T-helper 2 cell treated with Interferon-gamma antibody and Interleukin-4, amounts not matched to agents 5 μg/mL and 100 μg/mL, for 36 hours (primary cell): ENCODE measurements at regions not wholly inside any gene's neighbourhood (a gene's known extent, or its start where the extent isn't known, plus 50 kb on each side); places are given as distances from the start of the nearest gene placed in this dataset.

ENCODE experiments used
- DNase-seq: peaks from one replicate; pipeline ENCODE4 v3.0.0; 2021; ENCODE audit warnings: low spot score
- H3K27ac Mint-ChIP-seq: one replicate; pipeline ENCODE4 v1.8.0; 2021; ENCODE audit warnings: mild to moderate bottlenecking, mixed read lengths
- H3K27me3 Mint-ChIP-seq: one replicate; pipeline ENCODE4 v1.8.0; 2021; ENCODE audit warnings: low read depth, mixed read lengths
- H3K36me3 Mint-ChIP-seq: one replicate; pipeline ENCODE4 v1.8.0; 2021; ENCODE audit warnings: low read depth, mixed read lengths
- H3K4me1 Mint-ChIP-seq: one replicate; pipeline ENCODE4 v1.8.0; 2021; ENCODE audit warnings: low read depth, mixed read lengths
- H3K4me3 Mint-ChIP-seq: one replicate; pipeline ENCODE4 v1.8.0; 2022; ENCODE audit warnings: mild to moderate bottlenecking, moderate library complexity, mixed read lengths
- H3K9me3 Mint-ChIP-seq: one replicate; pipeline ENCODE4 v1.8.0; 2021; ENCODE audit warnings: mixed read lengths

DNA sequence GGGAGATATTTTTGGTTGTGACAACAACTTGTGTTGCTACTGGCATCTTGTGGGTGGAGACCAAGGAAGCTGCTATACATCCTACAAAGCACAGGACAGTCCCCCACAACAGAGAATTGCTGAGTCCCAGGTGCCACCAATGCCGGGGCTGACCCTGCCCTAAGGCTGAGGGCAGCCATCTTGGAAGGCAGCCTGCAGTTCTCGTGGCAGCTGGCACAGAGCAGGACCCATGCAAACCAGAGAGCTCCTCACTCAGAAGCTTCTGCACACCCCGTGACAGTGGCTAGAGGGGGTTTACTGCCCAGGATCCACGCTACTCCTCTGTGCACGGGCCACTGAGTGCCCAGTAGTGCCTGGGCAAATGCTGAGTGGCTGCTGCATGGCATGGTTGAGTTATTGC lies 143.4 kb downstream of the CTTN start:
- Mint-ChIP-seq H3K36me3 (no peaks in the 10 kb centered on the region), H3K27ac (no peak overlapping the region), H3K27me3 (no peaks in the 10 kb centered on the region), H3K4me3 (no peak overlapping the region), H3K9me3 (no peaks in the 10 kb centered on the region), H3K4me1 (no peaks in the 10 kb centered on the region)
- DNase-seq: no peak

- no peak for DNase-seq
- Mint-ChIP-seq H3K27me3 (no peaks in the 10 kb centered on the region), H3K36me3 (no peaks in the 10 kb centered on the region), H3K27ac (no peak overlapping the region), H3K9me3 (no peaks in the 10 kb centered on the region), H3K4me1 (no peaks in the 10 kb centered on the region), H3K4me3 (no peak overlapping the region)
Observed at GRCh38 chr11:70542406-70542805, 144.1 kb downstream of the CTTN start.

DNA sequence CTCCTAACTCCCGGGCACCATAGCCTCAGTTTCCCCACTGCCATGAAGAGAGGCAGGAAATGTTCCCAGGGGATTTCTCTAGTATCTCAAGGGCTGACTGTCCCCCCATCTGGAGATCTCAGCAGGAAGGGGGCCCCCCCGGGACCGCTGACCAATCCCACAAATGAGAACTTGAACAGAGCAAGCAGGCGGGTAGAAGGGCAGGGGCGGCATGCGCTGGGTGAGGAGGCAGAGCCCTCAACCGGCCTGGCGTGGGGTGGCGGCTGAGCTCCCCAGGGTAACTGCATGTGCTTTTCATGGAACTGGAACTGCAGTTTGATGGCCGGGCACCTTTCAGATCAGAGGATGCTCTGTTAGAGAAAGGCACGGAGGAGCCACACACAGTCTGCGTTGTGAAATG lies 144.5 kb downstream of the CTTN start:
- Mint-ChIP-seq H3K36me3 (no peaks in the 10 kb centered on the region), H3K27ac (no peak overlapping the region), H3K4me3 (no peak overlapping the region), H3K9me3 (no peaks in the 10 kb centered on the region), H3K4me1 (no peaks in the 10 kb centered on the region), H3K27me3 (no peaks in the 10 kb centered on the region)
- DNase-seq: no peak

DNA sequence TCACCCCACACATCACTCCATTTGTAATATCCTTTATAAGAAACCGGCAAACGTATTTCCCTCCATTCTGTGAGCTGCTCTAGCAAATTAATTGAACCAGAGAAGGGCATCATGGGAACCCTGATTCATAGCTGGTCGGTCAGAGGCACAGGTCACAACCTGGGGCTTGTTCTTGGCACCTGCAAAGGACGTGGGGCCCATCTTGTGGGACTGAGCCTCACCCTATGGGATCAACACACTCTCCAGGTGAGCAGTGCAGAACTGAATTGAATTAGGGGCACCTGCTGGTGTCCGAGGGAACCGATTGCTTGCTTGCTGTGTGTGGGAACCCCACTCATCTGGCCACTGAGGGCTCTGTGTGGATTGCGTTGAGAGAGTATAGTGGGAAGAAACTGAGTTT lies 145.3 kb downstream of the CTTN start:
- H3K9me3 Mint-ChIP-seq: no peaks in the 10 kb centered on the region
- H3K27me3 Mint-ChIP-seq: no peaks in the 10 kb centered on the region
- H3K36me3 Mint-ChIP-seq: no peaks in the 10 kb centered on the region

DNA sequence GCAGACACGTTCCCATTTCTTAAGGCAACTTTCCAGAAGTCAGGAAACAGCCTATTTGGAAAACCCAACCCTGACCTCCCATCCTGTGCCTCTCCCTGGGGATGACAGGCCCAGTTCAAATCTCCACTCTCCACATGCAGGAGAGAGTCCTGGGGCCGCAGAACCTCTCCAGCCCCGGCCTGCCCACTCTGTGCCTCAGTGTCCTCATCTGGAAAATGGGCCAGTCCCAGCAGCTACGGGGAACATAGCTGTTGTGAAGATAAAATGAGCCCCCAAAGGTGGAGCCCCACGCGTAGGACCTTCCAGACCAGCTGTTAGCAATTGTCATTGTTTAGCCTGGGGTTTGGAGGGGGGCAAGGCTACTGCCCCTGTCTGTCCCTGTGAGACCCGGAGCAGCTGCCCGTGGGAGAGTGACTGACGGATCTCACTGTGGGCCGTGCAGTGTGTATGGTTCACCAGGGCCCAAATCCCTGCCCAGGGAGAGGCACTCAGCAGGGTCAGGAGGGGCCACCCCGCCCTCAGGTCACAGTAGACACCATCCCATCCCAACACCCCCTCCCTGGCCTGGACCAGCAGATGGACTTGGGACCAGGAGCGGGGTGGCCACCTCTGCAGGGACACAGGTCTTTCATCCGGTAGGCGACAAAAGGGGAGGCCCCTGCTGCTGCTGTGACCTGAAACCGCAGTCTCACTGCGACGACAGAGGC lies 145.9 kb downstream of the CTTN start:
- Mint-ChIP-seq H3K4me1 (no peaks in the 10 kb centered on the region), H3K4me3 (no peak overlapping the region), H3K27me3 (no peaks in the 10 kb centered on the region), H3K9me3 (no peaks in the 10 kb centered on the region), H3K27ac (no peak overlapping the region), H3K36me3 (no peaks in the 10 kb centered on the region)
- DNase-seq: no peak

More for the DNA sequence above, 145.3 kb downstream of the CTTN start:
- Mint-ChIP-seq H3K4me1 (no peaks in the 10 kb centered on the region), H3K27ac (no peak overlapping the region), H3K4me3 (no peak overlapping the region)
- DNase-seq: no peak

GRCh38 chr11:70544774-70545609 lies 146.7 kb downstream of the CTTN start:
- DNase-seq: no peak
- Mint-ChIP-seq H3K9me3 (no peaks in the 10 kb centered on the region), H3K4me1 (no peaks in the 10 kb centered on the region), H3K4me3 (no peak overlapping the region), H3K27me3 (no peaks in the 10 kb centered on the region), H3K36me3 (no peaks in the 10 kb centered on the region), H3K27ac (no peak overlapping the region)

DNA sequence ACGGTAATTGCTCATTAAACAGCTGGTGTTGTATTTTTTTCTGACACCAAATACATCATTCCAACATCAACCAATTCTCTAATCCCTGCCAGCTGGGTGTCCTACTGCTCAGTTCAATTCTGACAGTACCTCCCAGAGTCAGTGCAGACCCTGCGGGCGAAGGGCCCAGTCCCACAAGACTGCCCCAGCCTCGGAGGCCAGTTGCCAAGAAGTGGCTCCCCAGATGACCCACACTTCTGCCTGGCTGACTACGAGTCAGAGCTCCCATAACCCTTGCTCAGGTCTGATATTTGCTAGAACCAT lies 147.2 kb downstream of the CTTN start:
- Mint-ChIP-seq H3K36me3 (no peaks in the 10 kb centered on the region), H3K27me3 (no peaks in the 10 kb centered on the region), H3K4me1 (no peaks in the 10 kb centered on the region), H3K9me3 (no peaks in the 10 kb centered on the region), H3K27ac (no peak overlapping the region), H3K4me3 (no peak overlapping the region)
- DNase-seq: no peak

- Mint-ChIP-seq H3K27ac (no peak overlapping the region), H3K4me1 (no peaks in the 10 kb centered on the region), H3K9me3 (no peaks in the 10 kb centered on the region), H3K4me3 (no peak overlapping the region), H3K27me3 (no peaks in the 10 kb centered on the region), H3K36me3 (no peaks in the 10 kb centered on the region)
- no peak for DNase-seq
Observed at GRCh38 chr11:70546191-70546940, 148.0 kb downstream of the CTTN start.

DNA sequence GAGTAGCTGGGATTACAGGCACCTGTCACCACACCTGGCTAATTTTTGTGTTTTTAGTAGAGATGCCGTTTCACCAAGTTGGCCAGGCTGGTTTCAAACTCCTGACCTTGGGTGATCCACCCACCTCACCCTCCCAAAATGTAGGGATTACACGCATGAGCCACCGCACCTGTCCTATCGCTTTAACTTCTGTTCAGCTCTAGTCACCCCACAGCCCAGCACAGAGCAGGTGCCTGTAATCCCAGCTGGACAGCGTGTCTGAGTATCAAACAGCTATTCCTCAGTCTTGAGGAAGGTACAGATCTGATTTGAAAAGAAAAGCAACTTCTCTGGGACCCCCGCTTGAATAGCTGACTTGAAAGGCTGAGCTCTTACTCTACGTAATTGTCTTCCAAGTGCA lies 149.1 kb downstream of the CTTN start:
- Mint-ChIP-seq H3K27me3 (no peaks in the 10 kb centered on the region), H3K36me3 (no peaks in the 10 kb centered on the region), H3K9me3 (no peaks in the 10 kb centered on the region), H3K27ac (no peak overlapping the region), H3K4me3 (no peak overlapping the region), H3K4me1 (no peaks in the 10 kb centered on the region)
- no peak for DNase-seq

- no peaks in the 10 kb centered on the region for H3K36me3 Mint-ChIP-seq
- no peak overlapping the region for H3K4me3 Mint-ChIP-seq
- no peaks in the 10 kb centered on the region for H3K9me3 Mint-ChIP-seq
Observed at GRCh38 chr11:70547821-70548670, 149.7 kb downstream of the CTTN start.

DNA sequence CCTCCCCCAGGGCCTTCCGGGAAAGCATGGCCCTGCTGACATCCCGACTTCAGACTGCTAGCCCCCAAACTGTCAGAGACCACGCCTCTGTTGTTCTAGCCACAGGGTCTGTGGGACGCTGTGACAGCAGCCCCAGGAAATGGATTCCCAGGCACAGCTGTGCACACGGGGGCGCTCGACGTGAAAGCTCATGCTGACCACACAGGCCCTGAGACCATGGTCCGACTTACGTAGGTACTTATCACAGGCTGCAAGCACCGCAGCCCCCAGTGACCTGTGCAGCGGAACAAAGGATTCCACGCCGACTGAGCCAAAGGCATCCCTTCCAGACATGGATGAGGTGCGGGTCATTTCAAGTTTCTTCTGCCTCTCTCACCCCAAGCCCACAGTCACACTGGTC lies 150.6 kb downstream of the CTTN start:
- Mint-ChIP-seq H3K27ac (no peak overlapping the region), H3K27me3 (no peaks in the 10 kb centered on the region), H3K4me3 (no peak overlapping the region), H3K36me3 (no peaks in the 10 kb centered on the region), H3K9me3 (no peaks in the 10 kb centered on the region), H3K4me1 (no peaks in the 10 kb centered on the region)
- DNase-seq: no peak

More at GRCh38 chr11:70547821-70548670, 149.7 kb downstream of the CTTN start:
- no peak for DNase-seq
- no peaks in the 10 kb centered on the region for H3K27me3 Mint-ChIP-seq
- no peak overlapping the region for H3K27ac Mint-ChIP-seq
- no peaks in the 10 kb centered on the region for H3K4me1 Mint-ChIP-seq

GRCh38 chr11:70549386-70549785 lies 151.1 kb downstream of the CTTN start:
- no peak for DNase-seq
- no peaks in the 10 kb centered on the region for H3K9me3 Mint-ChIP-seq
- H3K27ac Mint-ChIP-seq: no peak overlapping the region
- no peaks in the 10 kb centered on the region for H3K36me3 Mint-ChIP-seq
- no peak overlapping the region for H3K4me3 Mint-ChIP-seq
- H3K27me3 Mint-ChIP-seq: no peaks in the 10 kb centered on the region
- no peaks in the 10 kb centered on the region for H3K4me1 Mint-ChIP-seq

DNA sequence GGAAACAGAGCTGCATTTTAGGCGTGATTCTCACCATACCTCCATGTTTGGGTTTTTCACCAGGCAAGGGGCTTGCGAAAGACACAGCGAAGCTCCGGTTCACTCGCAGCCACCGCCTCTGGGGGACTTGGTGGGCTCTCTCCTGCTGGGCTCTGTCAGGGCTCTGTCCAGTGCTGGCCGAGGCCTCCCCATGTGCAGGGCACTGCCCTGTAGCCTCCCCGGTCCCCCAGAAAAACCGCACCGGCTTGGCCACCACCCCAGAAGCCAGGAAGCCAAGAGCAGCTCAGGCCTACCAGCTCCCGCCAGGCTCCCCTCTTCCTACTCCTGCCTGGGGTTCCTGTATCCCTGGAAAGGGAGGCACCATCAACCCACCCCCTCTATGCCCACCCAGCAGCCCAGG lies 151.5 kb downstream of the CTTN start:
- Mint-ChIP-seq H3K27me3 (no peaks in the 10 kb centered on the region), H3K4me3 (no peak overlapping the region), H3K9me3 (no peaks in the 10 kb centered on the region), H3K4me1 (no peaks in the 10 kb centered on the region), H3K36me3 (no peaks in the 10 kb centered on the region), H3K27ac (no peak overlapping the region)
- DNase-seq: no peak
